HG03097 (cell line): ENCODE measurements at regions not wholly inside any gene's neighbourhood (a gene's known extent, or its start where the extent isn't known, plus 50 kb on each side); places are given as distances from the start of the nearest gene placed in this dataset.
"Not testable (repeated sequence)": the region's sequence is repeated elsewhere in the genome, so short reads cannot be mapped to it uniquely, and the experiment has no call there.

ENCODE experiments used
- ATAC-seq: cut with Tn5 transposase; IDR thresholded peaks from one replicate; pipeline ENCODE4 v1.9.1; 2021; ENCODE audit not compliant: unreplicated experiment, low FRiP score

GRCh38 chr10:21368022-21368582, 157.4 kb downstream of the SKIDA1 start:
- no peak for ATAC-seq

GRCh38 chr10:21366108-21366507, 159.4 kb downstream of the SKIDA1 start:
- ATAC-seq, result not testable (repeated sequence)

GRCh38 chr10:21364196-21365114, 161.0 kb downstream of the SKIDA1 start:
- no peak for ATAC-seq

GRCh38 chr10:21363731-21364104, 161.8 kb downstream of the SKIDA1 start:
- ATAC-seq, result no peak

- ATAC-seq, result no peak
Measured at GRCh38 chr10:21363092-21363730, 162.3 kb downstream of the SKIDA1 start.

- ATAC-seq, result no peak
Measured at GRCh38 chr10:21359202-21359601, 166.3 kb downstream of the SKIDA1 start.

- no peak for ATAC-seq
Measured at GRCh38 chr10:21355591-21356011, 169.9 kb downstream of the SKIDA1 start.

GRCh38 chr10:21352886-21353285, 172.6 kb downstream of the SKIDA1 start:
- ATAC-seq, result no peak

GRCh38 chr10:21351594-21351993, 173.9 kb downstream of the SKIDA1 start:
- ATAC-seq, result not testable (repeated sequence)

GRCh38 chr10:21349912-21350286, 175.6 kb downstream of the SKIDA1 start:
- ATAC-seq, result no peak

GRCh38 chr10:21347785-21348170, 177.7 kb downstream of the SKIDA1 start:
- ATAC-seq, result no peak

- ATAC-seq, result no peak
Measured at GRCh38 chr10:21347043-21347784, 178.3 kb downstream of the SKIDA1 start.

- no peak for ATAC-seq
Measured at GRCh38 chr10:21343087-21343486, 182.4 kb downstream of the SKIDA1 start.

- not testable (repeated sequence) for ATAC-seq
Measured at GRCh38 chr10:21342499-21342898, 183.0 kb downstream of the SKIDA1 start.

GRCh38 chr10:21340331-21340730, 185.2 kb downstream of the SKIDA1 start:
- no peak for ATAC-seq

GRCh38 chr10:21337171-21337792, 188.2 kb downstream of the SKIDA1 start:
- no peak for ATAC-seq

- ATAC-seq, result no peak
Measured at GRCh38 chr10:21336476-21337170, 188.9 kb downstream of the SKIDA1 start.

- no peak for ATAC-seq
Measured at GRCh38 chr10:21334891-21335696, 190.4 kb downstream of the SKIDA1 start.

GRCh38 chr10:21330628-21331020, 194.9 kb downstream of the SKIDA1 start:
- ATAC-seq, result no peak
